MCF 10A (cell line): ENCODE measurements at regions not wholly inside any gene's neighbourhood (a gene's known extent, or its start where the extent isn't known, plus 50 kb on each side); places are given as distances from the start of the nearest gene placed in this dataset.

Source experiments
- BruUV-seq: library from RNA; stranded (reverse); fragments of 400-500 nt; replicated peaks from 2 replicates; lab custom pipeline; 2021; lab: Mats Ljungman, UMichigan
- CTCF ChIA-PET: fragments of 300-600 bp; sonication (Branson Sonifier 250); formaldehyde crosslinking; extraction: SDS; loops from one replicate; lab custom pipeline; 2021; ENCODE audit warnings: antibody characterized with exemption, inconsistent platforms; lab: Yijun Ruan, JAX
- POLR2A ChIA-PET: fragments of 300-600, 350-650 bp; sonication (Branson Sonifier 250); formaldehyde crosslinking; extraction: SDS; loops from one replicate; lab custom pipeline; 2020; ENCODE audit warnings: antibody characterized with exemption, inconsistent platforms; lab: Yijun Ruan, JAX
- DNase-seq: peaks from one replicate; pipeline ENCODE4 v3.0.0-alpha.2; 2018; ENCODE audit not compliant: unreplicated experiment
- H3K27ac Mint-ChIP-seq: one replicate; pipeline ENCODE4 v1.8.0; 2022; ENCODE audit warnings: mild to moderate bottlenecking, low read depth, mixed read lengths; ENCODE audit not compliant: unreplicated experiment
- H3K27me3 Mint-ChIP-seq: one replicate; pipeline ENCODE4 v1.8.0; 2022; ENCODE audit warnings: mixed read lengths; ENCODE audit not compliant: insufficient read depth, unreplicated experiment
- H3K36me3 Mint-ChIP-seq: one replicate; pipeline ENCODE4 v1.8.0; 2022; ENCODE audit warnings: mild to moderate bottlenecking, moderate library complexity, mixed read lengths; ENCODE audit not compliant: insufficient read depth, unreplicated experiment
- H3K4me1 Mint-ChIP-seq: one replicate; pipeline ENCODE4 v1.8.0; 2022; ENCODE audit warnings: mixed read lengths; ENCODE audit not compliant: insufficient read depth, unreplicated experiment
- H3K4me3 Mint-ChIP-seq: one replicate; pipeline ENCODE4 v1.8.0; 2022; ENCODE audit warnings: mild to moderate bottlenecking, moderate library complexity, mixed read lengths; ENCODE audit not compliant: unreplicated experiment
- H3K9me3 Mint-ChIP-seq: one replicate; pipeline ENCODE4 v1.8.0; 2022; ENCODE audit warnings: mixed read lengths; ENCODE audit not compliant: unreplicated experiment
- intact Hi-C: fragments of 100-400 bp; cut with micrococcal nuclease; formaldehyde crosslinking; loops from 2 replicates; pipeline ENCODE4 v1.14.1; 2022
- TF ChIP-seq, protein P1 (sequence below): fragments of 200-600 bp; IDR thresholded peaks from one replicate; pipeline ENCODE4 v1.8.0; 2022; ENCODE audit warnings: antibody characterized with exemption, mild to moderate bottlenecking; ENCODE audit not compliant: unreplicated experiment

- H3K4me3 Mint-ChIP-seq, result no peak overlapping the region
- no peaks in the 10 kb centered on the region for H3K9me3 Mint-ChIP-seq
- ChIA-PET POLR2A (interaction anchor here (1.0 kb wide), 1 partner anchor 642 kb away, joined by 3 read pairs; no protein-coding TSS in a partner anchor), CTCF (interaction anchor here (0.6 to 1.2 kb wide), 5 partner anchors 12 to 642 kb away, joined by 3 to 5 read pairs (median 3); no protein-coding TSS in a partner anchor)
- H3K27me3 Mint-ChIP-seq, result peaks cover 18% of the 10 kb centered on the region
- peaks cover 11% of the 10 kb centered on the region for H3K4me1 Mint-ChIP-seq
- no peaks in the 10 kb centered on the region for H3K36me3 Mint-ChIP-seq
- TF ChIP-seq, protein P1, sequence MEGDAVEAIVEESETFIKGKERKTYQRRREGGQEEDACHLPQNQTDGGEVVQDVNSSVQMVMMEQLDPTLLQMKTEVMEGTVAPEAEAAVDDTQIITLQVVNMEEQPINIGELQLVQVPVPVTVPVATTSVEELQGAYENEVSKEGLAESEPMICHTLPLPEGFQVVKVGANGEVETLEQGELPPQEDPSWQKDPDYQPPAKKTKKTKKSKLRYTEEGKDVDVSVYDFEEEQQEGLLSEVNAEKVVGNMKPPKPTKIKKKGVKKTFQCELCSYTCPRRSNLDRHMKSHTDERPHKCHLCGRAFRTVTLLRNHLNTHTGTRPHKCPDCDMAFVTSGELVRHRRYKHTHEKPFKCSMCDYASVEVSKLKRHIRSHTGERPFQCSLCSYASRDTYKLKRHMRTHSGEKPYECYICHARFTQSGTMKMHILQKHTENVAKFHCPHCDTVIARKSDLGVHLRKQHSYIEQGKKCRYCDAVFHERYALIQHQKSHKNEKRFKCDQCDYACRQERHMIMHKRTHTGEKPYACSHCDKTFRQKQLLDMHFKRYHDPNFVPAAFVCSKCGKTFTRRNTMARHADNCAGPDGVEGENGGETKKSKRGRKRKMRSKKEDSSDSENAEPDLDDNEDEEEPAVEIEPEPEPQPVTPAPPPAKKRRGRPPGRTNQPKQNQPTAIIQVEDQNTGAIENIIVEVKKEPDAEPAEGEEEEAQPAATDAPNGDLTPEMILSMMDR, result no peak
- BruUV-seq, result no TSS peak
- no peak for DNase-seq
- H3K27ac Mint-ChIP-seq, result no peak overlapping the region
- intact Hi-C loops, result loop anchor here (10.0 kb wide), 1 partner anchor 144 kb away; no protein-coding TSS in a partner anchor
Observed at GRCh38 chr3:24951180-24951579, 456.5 kb upstream of the THRB start.

- intact Hi-C loops, result loop anchor here (10.0 kb wide), 1 partner anchor 142 kb away; no protein-coding TSS in a partner anchor
- TF ChIP-seq, protein P1, result no peak
- Mint-ChIP-seq H3K36me3 (no peaks in the 10 kb centered on the region), H3K4me1 (peaks cover 11% of the 10 kb centered on the region), H3K27ac (no peak overlapping the region), H3K9me3 (no peaks in the 10 kb centered on the region), H3K4me3 (no peak overlapping the region), H3K27me3 (peaks cover 18% of the 10 kb centered on the region)
- ChIA-PET CTCF (interaction anchor here (0.6 to 0.9 kb wide), 5 partner anchors 43 to 1851 kb away, joined by 3 to 5 read pairs (median 3); no protein-coding TSS in a partner anchor), POLR2A (interaction anchor here (1.0 kb wide), 1 partner anchor 640 kb away, joined by 3 read pairs; no protein-coding TSS in a partner anchor)
- no TSS peak for BruUV-seq
- no peak for DNase-seq
Observed at GRCh38 chr3:24952388-24952787, 457.7 kb upstream of the THRB start.

- BruUV-seq, result no TSS peak
- POLR2A ChIA-PET, result no interaction called here
Observed at GRCh38 chr3:24953060-24953771, 458.6 kb upstream of the THRB start.

DNA sequence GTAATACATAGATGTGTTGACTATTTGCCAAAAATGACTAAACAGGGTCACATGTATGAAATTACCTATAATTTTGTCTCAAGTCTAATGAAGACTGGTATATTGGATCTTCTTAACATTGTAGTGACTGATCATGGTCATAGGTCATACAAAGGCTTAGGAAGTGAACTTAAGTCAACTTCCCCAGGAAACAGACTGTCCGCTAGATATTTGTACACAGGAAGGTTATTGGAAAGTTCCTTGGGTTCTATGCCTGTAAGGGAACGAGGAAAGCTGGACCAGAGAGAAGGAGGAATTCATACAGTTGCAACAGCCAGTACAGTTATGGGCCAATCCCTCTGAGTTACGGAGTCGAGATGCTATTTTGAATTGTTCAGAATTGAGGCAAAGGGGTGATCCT is 462.0 kb upstream of the THRB start:
- Mint-ChIP-seq H3K4me3 (no peak overlapping the region), H3K36me3 (no peaks in the 10 kb centered on the region), H3K9me3 (no peaks in the 10 kb centered on the region), H3K4me1 (peaks cover 11% of the 10 kb centered on the region), H3K27ac (no peak overlapping the region), H3K27me3 (peaks cover 18% of the 10 kb centered on the region)
- ChIA-PET CTCF (no interaction called here), POLR2A (no interaction called here)
- intact Hi-C loops, result loop anchor here (10.0 kb wide), 1 partner anchor 138 kb away; no protein-coding TSS in a partner anchor
- no peak for DNase-seq
- TF ChIP-seq, protein P1, result no peak
- no TSS peak for BruUV-seq

More at GRCh38 chr3:24953060-24953771, 458.6 kb upstream of the THRB start:
- H3K27me3 Mint-ChIP-seq, result peaks cover 18% of the 10 kb centered on the region
- H3K36me3 Mint-ChIP-seq, result no peaks in the 10 kb centered on the region
- H3K9me3 Mint-ChIP-seq, result no peaks in the 10 kb centered on the region
- TF ChIP-seq, protein P1, result no peak
- intact Hi-C loops, result loop anchor here (10.0 kb wide), 1 partner anchor 142 kb away; no protein-coding TSS in a partner anchor
- peaks cover 11% of the 10 kb centered on the region for H3K4me1 Mint-ChIP-seq
- no peak overlapping the region for H3K4me3 Mint-ChIP-seq
- no peak for DNase-seq
- no peak overlapping the region for H3K27ac Mint-ChIP-seq
- CTCF ChIA-PET, result interaction anchor here (0.6 to 0.9 kb wide), 5 partner anchors 44 to 1852 kb away, joined by 3 to 5 read pairs (median 3); no protein-coding TSS in a partner anchor
